ENCODE measurements at regions not wholly inside any gene's neighbourhood (a gene's known extent, or its start where the extent isn't known, plus 50 kb on each side); places are given as distances from the start of the nearest gene placed in this dataset.
"Not testable (repeated sequence)": the region's sequence is repeated elsewhere in the genome, so short reads cannot be mapped to it uniquely, and the experiment has no call there.

DNA sequence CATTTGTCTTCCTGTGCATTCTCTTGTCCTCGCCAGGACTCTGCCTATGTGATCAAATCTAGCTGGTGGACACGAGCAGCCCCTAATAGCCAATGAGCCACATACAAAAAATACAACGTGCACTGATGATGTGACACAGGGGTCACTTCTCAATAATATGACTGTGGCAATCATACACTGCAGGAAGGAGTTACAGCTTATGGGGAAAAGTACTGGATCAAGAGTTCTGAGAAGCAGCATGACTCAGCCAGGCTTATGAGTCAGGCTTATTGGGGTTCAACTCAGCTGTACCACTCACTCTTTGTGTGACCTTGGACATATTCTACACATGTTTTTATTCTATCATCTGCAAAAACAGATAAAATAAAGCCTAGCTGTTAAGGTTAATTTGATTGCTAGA is 889.4 kb upstream of the TENM4 start:
- DNase-seq (ENCODE audit: low read depth) = no peak

DNA sequence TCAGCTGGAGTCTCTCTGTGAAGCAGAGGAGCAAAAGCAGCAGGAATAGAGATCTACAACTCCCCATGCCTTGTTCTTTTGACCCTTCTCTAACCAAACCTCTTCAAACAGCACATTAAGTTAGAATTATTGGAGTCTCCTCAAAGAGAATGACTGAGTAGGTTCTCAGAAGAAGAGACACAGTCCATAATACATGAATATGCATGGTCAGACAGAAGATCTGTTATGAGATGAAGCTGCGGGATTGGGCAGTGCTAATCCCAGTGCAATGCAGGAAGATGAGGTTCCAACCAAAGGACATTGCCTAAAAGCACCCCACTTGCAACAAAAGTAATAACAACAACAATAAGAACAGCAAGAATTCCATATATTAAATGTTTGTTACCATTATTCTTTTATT is 887.9 kb upstream of the TENM4 start:
- no peak for DNase-seq (ENCODE audit: low read depth)

DNA sequence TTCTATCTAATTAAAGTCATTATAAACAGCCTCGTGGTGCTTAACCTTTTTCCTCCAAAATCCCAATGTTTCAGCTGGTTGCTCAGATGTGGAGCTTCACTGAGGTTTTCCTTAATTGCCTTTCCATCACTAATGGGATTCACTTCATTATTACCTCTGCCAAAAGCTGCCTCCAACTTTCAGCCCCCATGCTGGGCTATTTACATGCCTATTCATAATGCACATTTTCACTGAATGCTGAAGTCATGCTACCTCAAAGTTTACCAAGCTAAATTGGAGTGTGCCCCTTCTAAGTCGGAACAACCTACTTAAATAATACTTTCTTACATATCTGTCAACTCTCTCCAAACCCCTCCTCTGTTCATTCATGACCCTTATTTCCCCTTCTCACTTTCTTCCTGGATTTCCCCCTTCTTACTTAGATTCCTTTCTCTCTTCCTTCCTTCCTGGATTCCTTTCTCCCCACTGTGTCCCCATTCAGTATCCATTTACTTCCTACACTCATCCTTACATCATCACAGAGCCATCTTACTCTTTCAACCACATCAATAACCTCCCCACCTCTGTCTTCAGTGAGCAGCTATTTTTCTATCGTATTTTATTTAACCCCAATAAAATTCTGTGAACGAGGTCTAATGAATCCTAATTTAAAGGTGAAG is 887.3 kb upstream of the TENM4 start:
- no peak for DNase-seq (ENCODE audit: low read depth)

DNA sequence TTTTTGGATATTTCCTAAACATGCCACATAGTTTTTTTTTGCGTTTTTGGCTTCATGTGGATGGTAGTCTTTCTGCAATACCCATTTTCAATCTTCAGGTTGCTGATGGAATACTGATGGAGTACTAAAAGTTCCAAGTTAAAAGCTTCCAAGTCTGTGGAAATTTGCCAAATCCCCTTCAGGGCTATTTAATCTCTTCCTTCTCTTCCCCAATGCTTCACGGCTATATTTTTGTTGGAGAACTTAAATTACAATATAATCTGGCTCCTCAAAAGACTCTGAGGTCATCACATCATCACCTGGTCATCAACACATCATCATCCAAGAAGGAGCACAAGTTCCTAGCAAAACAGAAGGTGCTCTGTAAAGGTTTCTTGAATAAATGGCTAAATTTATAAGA is 881.0 kb upstream of the TENM4 start:
- DNase-seq (ENCODE audit: low read depth) = no peak

DNA sequence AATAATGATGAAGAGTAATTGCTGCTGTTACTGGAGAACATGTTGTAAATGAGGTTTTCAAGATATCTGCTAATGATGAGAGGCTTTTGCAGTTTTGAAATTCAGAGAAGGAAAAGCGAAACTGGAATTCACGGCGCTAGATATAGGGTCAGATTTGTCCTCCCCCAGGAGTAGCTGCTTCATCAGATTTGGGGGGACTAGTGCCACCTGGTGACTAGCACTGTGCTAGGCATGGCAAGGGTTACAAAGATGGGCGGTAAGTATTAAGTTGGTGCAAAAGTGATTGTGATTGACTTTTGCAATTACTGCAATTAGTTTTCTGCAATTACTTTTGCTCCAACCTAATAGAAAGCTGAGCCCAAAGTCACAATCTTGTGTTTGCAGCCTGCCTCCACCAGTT is 879.9 kb upstream of the TENM4 start:
- DNase-seq (ENCODE audit: low read depth) = no peak

DNA sequence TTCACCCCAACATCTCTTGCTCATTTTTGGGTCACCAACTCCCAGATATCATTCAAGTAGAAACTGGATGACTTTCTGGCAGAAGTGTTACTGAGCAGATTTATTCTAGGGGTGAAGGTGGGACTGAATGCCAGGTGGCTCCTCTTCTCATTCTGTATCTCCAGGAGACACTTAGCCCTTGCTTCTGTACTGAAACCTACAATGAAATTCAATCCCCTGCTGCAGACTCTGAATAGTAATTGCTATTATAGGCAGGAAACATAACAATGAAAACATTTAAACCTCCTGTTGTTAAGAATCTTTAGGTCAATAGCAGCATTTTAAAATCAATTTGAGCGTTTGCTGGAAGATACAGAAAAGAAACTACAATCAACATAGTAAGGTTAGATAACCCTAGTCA is 879.4 kb upstream of the TENM4 start:
- no peak for DNase-seq (ENCODE audit: low read depth)

DNA sequence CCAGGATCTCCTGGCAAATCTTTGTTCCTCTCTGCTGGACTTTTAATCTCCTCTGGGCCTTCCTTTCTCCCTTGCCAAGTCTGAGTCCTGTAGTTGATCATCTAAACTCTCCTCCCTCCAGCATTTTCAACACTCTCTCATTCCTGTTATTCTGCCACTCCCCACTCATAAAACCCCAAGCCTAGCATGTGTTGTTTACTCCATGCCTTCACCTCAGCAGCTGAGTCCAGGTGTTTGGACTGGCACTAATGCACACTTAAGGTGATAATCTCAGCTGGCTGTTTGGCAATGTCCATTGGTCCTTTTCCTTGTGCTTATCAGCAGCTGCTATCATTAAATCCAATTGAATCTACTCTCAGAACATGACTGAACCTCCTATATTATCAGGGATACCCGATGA is 876.8 kb upstream of the TENM4 start:
- no peak for DNase-seq (ENCODE audit: low read depth)

DNA sequence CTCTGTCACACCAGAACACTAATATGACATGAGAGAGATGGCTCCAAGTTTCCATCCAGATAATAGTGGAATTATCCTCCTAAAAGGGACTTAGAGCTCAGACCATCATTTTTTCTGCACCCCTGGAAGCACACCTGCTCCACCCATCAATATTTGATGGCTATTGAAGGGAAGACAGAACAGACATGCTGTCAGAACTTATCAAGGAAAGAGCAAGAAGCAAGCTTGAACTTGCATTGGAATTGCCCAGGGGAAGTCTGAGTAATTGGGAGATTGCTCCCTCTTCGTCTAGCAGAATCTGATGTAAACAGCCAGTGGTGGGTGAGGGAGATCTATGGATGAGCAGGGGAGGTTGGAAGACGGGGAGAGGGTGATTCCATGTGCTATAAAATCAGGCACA is 874.4 kb upstream of the TENM4 start:
- no peak for DNase-seq (ENCODE audit: low read depth)

DNA sequence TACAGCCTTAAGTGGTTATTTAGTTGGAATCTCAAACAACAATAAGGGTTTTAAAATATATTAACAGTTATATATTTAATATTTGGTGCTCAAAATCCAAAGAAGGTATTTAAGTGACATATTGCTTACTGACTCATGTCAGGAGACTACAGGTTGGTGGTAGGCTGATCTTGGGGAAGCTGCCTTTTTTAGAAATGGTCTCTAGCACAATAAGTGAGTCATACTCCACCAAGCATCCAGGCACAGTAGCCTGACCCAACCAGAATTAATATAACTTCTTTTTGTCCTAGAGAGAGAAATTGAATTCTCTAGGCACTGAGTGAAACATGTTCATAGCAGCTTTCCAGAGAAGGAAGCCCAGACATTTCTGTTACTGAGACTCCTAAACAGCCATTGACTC is 868.5 kb upstream of the TENM4 start:
- DNase-seq (ENCODE audit: low read depth) = no peak

DNA sequence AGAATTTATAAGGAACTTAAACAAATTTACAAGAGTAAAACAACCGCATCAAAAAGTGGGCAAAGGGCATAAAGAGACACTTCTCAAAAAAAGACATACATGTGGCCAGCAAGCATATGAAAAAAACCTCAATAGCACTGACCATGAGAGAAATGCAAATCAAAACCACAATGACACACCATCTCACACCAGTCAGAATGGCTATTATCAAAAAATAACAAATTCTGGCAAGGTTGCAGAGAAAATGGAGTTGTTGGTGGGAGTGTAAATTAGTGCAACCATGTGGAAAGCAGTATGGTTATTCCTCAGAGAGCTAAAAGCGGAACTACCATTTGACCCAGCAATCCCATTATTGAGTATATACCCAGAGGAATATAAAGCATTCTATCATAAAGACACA is 866.8 kb upstream of the TENM4 start:
- no peak for DNase-seq (ENCODE audit: low read depth)

DNA sequence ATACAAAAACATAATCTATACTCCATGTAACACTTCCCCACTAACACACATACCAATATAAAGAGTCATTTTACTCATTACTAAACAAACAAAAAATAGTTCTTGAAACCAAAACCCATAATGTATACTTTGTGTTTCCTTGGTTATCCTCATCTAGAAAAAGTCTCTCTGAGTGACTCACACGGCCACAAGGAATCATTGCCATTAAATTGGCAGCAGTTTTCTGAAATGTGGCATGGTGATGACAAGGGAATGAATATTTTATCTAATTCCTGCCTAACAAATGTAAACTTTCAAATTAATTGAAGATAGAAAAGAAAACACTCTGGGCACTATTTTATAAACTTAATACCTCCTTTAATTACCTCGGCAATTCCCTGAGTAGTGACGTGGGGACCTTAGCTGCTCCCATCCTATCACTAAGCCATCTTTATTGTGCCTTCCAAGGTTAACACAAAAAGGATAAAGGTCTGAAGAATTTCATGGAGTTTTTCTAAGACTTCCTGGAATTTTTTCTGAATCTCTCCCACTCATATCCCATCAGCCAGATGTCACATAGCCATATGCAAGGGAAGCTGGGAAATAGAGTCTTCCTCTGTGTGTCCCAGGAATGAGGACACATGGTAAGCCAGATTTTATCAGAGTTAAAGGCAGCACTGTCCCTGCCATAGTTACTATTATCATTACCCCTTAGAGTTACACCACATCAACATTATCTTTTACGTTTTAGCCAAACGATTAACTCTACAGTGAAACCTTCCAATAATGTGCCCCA is 857.2 kb upstream of the TENM4 start:
- DNase-seq (ENCODE audit: low read depth) = no peak

DNA sequence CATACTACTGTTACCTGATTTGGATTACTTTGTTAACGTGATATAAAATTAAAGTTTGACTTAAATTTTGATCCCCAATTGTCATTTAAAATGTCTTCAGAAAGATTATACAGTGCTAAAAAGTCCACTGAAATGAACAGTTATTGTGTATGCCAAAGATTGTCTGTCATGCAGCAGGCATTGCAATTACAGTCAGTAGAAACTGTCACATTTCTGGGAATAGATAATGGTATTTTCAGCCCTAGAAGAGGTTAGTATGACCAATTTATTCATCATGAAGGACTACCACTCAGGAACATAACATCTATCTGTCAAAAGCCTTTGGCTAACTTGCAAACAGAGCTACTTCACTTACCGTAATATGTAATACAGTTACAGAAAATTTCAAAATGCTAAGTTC is 852.5 kb upstream of the TENM4 start:
- DNase-seq (ENCODE audit: low read depth) = no peak

DNA sequence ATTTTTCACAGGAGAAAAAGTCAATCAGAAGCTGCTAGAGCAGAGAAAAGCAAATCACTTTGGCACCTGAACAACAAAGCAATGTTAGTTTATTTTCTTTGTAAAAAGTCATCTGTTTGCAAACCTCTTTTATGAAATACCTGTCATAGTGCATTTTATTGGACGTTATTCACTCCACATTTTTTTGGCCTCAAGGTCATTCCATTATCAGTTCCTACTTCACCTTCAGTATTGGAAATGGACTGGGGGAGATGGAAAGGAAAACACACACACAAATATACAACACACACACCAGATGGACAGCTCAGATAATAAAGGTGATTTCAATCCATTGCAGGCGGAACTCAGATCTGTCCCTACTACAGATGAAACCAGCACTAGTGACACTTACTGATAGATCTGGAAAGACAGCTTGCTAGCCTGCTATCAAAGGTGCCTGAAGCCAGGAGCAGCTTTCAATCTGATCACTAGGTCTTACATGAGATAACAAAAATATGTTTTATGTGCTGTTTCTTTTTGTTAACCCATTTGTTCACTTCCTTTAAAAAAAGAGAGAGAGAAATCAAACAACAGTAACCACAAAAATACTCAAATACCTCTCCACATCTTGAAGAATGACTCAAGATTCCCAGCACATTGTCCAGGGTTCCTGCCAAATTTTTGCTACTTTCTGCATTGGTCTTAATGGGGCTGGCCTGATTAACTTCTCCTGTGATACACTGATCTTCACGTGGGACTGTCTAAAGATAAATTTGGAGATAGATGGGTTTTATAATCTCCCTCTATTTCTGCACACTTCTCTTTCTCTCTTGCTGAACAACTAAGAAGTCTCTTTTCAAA is 844.3 kb upstream of the TENM4 start:
- no peak for DNase-seq (ENCODE audit: low read depth)

DNA sequence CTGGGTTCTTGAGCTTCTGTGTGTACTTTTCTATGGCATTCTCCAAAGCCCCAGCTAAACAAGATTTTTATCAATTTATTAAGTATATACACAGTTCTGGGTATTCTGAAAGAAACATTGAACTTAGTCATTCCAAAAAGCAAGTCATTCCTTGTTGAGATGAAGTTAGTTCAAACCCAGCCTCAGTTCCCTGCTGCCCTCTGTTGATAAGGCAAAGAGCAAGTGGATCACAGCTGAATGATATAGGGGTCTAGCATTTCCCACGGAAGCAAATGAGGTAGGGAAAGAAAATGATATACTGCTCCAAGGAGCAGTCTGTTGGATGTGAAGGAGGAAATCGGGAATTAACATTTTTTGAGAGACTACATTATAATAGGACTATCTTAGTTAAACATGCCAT is 841.8 kb upstream of the TENM4 start:
- no peak for DNase-seq (ENCODE audit: low read depth)

DNA sequence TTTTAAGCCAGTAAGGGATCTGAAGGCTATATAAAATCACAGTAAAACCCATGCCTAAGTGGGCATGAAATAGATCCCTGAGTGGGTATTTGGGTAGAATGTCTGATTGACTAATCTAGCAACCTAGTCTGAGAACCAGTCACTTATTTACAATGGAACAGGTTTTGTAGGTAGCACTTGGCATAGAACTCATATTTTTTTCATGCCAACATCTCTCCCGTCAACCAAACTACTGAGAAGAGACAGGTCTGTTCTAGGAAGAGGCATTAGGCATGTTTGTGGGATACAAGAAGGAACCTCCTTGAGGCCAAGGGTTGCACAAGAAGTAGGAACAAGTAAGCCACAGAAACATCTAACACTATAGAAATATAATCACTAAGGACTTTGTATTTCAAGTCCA is 840.4 kb upstream of the TENM4 start:
- no peak for DNase-seq (ENCODE audit: low read depth)

DNA sequence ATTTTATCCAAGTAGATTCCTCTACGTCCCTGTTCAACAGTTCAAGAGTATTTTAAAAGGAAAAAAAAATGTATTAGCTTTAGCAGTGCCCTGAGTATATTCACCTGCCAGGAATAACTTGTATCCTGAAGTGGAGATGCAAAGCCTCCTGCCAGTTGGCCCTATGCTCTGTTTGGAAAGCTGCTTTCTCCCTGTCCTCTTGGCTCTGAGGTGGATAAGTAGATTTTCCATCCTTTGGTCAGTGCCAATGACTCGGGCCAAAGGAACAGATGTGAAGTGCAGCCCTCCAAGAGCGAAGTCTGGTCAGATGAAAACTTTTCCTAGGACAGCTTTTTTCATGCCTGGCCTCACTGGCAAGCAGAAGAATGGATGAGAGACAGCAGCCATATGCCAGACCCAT is 839.9 kb upstream of the TENM4 start:
- no peak for DNase-seq (ENCODE audit: low read depth)

DNA sequence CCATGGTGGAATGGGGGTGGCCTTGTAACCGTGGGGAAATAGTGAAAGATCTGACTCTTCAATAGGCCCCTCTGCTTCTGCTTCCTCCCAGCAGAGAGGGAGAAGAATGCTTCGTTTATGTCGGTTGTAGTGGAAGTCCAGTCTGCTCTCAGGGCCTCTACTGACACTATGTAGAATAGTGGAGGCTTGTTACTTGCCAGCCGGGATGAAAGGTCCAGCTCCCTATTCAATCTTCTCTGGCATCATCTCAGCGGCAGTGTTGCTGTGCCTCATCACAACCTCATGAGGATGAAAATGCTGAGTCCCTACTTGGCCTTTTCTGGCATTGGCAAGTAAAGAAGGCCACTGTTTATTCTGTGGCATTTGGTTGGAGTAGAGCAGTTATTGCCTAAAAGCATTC is 820.9 kb upstream of the TENM4 start:
- no peak for DNase-seq (ENCODE audit: low read depth)

DNA sequence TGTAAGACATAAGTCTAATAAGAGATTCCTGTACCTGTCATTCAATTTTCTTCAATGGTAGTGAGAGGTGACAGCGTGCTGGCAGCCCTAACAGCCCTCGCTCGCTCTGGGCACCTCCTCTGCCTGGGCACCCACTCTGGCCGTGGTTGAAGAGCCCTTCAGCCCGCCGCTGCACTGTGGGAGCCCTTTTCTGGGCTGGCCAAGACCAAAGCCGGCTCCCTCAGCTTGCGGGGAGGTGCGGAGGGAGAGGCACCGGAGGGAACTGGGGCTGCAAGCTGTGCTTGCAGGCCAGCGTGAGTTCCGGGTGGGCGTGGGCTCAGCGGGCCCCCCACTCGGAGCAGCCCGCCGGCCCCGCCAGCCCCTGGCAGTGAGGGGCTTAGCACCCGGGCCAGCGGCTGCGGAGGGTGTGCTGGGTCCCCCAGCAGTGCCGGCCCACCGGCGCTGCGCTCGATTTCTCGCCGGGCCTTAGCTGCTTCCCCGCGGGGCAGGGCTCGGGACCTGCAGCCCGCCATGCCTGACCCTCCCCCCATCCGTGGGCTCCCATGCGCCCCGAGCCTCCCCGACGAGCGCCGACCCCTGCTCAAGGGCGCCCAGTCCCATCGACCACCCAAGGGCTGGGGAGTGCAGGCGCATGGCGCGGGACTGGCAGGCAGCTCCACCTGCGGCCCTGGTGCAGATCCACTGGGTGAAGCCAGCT is 816.6 kb upstream of the TENM4 start:
- DNase-seq (ENCODE audit: low read depth) = not testable (repeated sequence)

DNA sequence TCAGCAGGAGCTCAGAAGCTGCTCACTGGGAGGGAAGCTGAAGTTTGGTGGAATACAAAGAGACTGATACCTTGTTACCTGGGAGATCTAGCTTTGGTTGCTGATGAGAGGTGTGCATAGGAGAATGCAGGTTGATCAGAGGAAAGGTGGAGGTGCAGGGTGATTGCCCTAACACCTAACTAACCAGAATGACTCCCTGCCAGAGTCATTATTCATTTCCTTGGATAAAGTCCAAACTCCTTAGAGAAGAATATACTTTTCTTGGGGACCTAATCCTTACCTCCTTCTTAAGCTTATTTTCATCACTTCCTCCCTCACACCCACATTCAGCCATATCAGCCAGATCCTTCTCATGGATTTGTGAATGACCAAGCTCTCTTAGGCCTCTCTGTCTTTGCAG is 814.2 kb upstream of the TENM4 start:
- no peak for DNase-seq (ENCODE audit: low read depth)

DNA sequence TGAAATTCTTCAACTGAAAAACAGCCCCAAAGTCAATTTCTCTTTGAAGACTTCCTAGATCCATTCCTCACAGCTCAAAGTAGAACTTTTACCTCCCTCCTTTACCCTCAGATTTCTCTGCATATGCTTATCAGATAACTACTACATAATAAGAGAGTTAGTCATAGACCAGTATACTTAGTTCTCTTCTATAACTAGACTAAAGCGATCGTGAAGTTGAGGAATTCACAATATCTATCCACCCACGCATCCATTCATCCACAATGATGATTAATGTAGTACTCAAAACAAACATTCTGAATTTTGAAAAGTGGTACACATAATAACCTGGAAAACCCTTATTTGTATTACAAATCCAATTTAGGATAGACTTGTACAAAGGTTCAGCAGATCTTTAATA is 800.9 kb upstream of the TENM4 start:
- no peak for DNase-seq (ENCODE audit: low read depth)

DNA sequence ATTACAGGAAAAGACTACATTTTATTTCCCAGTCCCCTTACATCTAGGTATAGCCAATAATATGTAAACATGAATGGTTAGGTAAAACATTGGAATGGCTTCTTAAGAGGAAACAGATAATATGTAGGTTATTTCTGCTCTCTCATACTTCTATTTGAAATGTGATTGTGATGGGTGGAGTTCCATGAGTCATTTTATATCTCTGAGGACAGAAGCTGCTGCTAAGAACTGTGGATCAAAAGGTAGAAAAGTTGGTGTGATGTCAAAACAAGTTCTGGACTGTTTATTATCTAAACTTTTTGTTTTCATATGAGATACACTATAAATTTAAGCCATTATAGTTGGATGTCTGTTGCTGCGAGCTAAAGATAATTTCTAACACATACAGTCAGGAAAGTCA is 799.4 kb upstream of the TENM4 start:
- DNase-seq (ENCODE audit: low read depth) = no peak

DNA sequence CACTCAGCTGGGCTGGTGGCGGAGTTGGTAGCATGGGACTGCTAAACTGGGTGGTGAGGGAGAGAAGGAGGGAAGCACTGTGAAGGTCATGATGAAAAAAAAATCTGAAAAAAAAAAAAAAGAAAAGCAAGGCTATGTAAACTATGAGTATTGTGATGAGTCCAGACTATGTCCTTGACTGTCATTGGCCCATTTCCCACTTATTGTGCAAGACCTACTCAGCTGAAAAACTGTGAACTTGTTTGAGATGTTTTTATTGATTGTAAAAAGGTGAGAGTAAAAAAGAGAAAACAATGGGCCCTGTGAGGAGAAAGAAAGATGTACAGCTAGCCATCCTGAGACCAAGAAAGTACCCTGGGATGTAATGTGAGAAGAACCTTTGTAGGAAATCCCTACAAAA is 798.4 kb upstream of the TENM4 start:
- no peak for DNase-seq (ENCODE audit: low read depth)

DNA sequence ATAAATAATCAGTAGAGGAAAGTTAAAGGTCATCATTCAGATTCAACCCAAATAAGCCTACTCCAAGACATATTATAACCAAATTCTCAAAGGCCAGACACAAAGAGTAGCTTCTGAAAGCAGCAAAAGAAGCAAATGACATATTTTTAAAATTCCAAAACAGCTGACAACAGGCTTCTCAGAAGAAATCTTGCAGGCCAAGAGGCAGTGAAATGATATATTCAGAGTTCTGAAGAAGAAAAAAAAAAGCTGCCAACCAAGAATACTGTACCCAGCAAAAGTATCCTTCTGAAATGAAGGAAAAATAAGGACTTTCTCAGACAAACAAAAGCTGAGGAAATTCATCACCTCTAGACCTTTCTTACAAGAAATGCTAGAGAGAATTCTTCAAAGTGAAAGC is 787.1 kb upstream of the TENM4 start:
- no peak for DNase-seq (ENCODE audit: low read depth)

Measured in CMK (cell line).